ENCODE measurements at regions not wholly inside any gene's neighbourhood (a gene's known extent, or its start where the extent isn't known, plus 50 kb on each side); places are given as distances from the start of the nearest gene placed in this dataset.

DNA sequence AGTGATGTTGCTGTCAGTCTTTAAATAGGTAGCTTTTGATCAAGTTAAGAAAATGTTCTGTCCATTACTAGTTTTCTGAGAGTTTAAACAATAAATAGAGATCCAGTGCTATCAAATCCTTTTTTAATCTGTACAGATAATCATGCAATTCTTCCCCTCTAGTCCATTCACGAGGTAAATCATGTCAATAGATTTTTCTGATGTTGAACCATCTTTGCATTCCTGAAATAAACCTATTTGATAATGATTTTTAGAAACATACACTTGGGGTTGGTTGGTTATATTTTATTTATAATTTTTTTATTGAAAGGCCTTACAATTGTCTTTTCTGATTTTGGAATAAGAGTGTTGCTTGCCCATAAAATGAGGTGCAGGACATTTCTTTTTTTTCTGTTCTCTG is 95.0 kb downstream of the FAM53A start:
- no peaks in the 10 kb centered on the region for H3K36me3 ChIP-seq (ENCODE audit: insufficient read depth, low read length)
- H3K27ac ChIP-seq (ENCODE audit: low read length), result no peak overlapping the region
- ATAC-seq (ENCODE audit: insufficient read depth, low read depth) (no peak), DNase-seq (no peak)
- no peak overlapping the region for H3K4me2 ChIP-seq (ENCODE audit: insufficient read depth, low read length)
- no peak overlapping the region for H3K4me3 ChIP-seq (ENCODE audit: low read depth in 1 of 2, low read length in 2 of 2)
- H4K20me1 ChIP-seq (ENCODE audit: insufficient read depth, low read length), result no peaks in the 10 kb centered on the region
- peaks cover 14% of the 10 kb centered on the region for H3K9me3 ChIP-seq (ENCODE audit: insufficient read depth, low read length, severe bottlenecking)
- H3K79me2 ChIP-seq (ENCODE audit: insufficient read depth, low read length), result no peaks in the 10 kb centered on the region
- H3K9ac ChIP-seq (ENCODE audit: low read depth, low read length), result no peak overlapping the region
- TF ChIP-seq EZH2 (IDR thresholded peaks at IDR 0.05; ENCODE audit: borderline replicate concordance, low read depth, low read length, severe bottlenecking), result no peak
- TF ChIP-seq, protein P1, sequence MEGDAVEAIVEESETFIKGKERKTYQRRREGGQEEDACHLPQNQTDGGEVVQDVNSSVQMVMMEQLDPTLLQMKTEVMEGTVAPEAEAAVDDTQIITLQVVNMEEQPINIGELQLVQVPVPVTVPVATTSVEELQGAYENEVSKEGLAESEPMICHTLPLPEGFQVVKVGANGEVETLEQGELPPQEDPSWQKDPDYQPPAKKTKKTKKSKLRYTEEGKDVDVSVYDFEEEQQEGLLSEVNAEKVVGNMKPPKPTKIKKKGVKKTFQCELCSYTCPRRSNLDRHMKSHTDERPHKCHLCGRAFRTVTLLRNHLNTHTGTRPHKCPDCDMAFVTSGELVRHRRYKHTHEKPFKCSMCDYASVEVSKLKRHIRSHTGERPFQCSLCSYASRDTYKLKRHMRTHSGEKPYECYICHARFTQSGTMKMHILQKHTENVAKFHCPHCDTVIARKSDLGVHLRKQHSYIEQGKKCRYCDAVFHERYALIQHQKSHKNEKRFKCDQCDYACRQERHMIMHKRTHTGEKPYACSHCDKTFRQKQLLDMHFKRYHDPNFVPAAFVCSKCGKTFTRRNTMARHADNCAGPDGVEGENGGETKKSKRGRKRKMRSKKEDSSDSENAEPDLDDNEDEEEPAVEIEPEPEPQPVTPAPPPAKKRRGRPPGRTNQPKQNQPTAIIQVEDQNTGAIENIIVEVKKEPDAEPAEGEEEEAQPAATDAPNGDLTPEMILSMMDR (IDR thresholded peaks at IDR 0.05; ENCODE audit: borderline replicate concordance, extremely low read depth, low read length, poor library complexity, severe bottlenecking), result no peak
- no peak overlapping the region for H2AFZ ChIP-seq (ENCODE audit: low read depth, low read length)
- H3K4me1 ChIP-seq (ENCODE audit: insufficient read depth, low read length), result no peaks in the 10 kb centered on the region
- H3K27me3 ChIP-seq (ENCODE audit: insufficient read depth, low read length, poor library complexity), result no peaks in the 10 kb centered on the region

DNA sequence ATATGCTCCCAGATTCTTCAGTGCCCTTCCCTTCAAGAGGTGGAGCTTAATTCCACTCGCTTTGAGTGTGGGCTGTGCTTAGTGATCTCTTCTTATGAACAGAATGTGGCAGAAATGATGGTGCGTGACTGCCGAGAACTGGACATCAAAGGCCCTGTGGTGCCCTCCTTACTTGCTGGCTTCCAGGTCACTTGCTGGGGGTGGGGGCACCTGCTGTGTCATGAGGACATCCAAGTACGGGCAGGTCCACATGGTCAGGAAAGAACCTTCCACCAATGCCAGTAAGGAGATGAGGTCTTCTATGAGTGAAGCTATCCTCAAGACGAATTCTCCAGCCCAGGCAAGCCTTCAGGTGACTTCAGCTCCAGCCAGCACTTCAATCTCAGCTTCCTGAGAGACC is 95.8 kb downstream of the FAM53A start:
- no peak for ATAC-seq (ENCODE audit: insufficient read depth, low read depth)
- Histone ChIP-seq H3K27ac (ENCODE audit: low read length) (no peak overlapping the region), H3K4me2 (ENCODE audit: insufficient read depth, low read length) (no peak overlapping the region), H2AFZ (ENCODE audit: low read depth, low read length) (no peak overlapping the region), H3K9me3 (ENCODE audit: insufficient read depth, low read length, severe bottlenecking) (peaks cover 14% of the 10 kb centered on the region), H4K20me1 (ENCODE audit: insufficient read depth, low read length) (no peaks in the 10 kb centered on the region), H3K4me1 (ENCODE audit: insufficient read depth, low read length) (no peaks in the 10 kb centered on the region), H3K36me3 (ENCODE audit: insufficient read depth, low read length) (no peaks in the 10 kb centered on the region), H3K27me3 (ENCODE audit: insufficient read depth, low read length, poor library complexity) (no peaks in the 10 kb centered on the region), H3K9ac (ENCODE audit: low read depth, low read length) (no peak overlapping the region), H3K79me2 (ENCODE audit: insufficient read depth, low read length) (no peaks in the 10 kb centered on the region), H3K4me3 (ENCODE audit: low read depth in 1 of 2, low read length in 2 of 2) (no peak overlapping the region)
- TF ChIP-seq, protein P1 (IDR thresholded peaks at IDR 0.05; ENCODE audit: borderline replicate concordance, extremely low read depth, low read length, poor library complexity, severe bottlenecking), result no peak
- TF ChIP-seq EZH2 (IDR thresholded peaks at IDR 0.05; ENCODE audit: borderline replicate concordance, low read depth, low read length, severe bottlenecking), result no peak
- no peak for DNase-seq

DNA sequence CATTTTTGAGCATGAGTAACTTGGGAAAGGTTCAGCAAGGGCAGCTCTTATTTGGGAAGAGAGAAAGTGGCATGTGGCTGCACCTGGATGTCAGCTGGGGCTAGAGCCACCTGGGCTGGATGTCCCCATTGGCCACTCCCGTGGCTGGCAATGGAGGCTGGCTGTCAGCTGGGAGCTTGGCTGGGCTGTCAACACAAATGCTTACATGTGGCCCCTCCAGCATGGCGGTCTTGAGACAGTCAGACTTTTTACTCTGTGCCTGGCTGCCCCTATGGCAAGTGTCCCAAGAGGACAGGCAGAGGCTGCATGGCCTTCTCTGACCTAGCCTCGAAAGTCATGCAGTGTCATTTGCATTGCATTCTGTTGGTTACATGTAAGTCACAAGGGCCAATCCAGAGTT is 99.6 kb downstream of the FAM53A start:
- H3K36me3 ChIP-seq (ENCODE audit: insufficient read depth, low read length), result no peaks in the 10 kb centered on the region
- H2AFZ ChIP-seq (ENCODE audit: low read depth, low read length), result no peak overlapping the region
- TF ChIP-seq, protein P1 (IDR thresholded peaks at IDR 0.05; ENCODE audit: borderline replicate concordance, extremely low read depth, low read length, poor library complexity, severe bottlenecking), result no peak
- no peak for TF ChIP-seq EZH2 (IDR thresholded peaks at IDR 0.05; ENCODE audit: borderline replicate concordance, low read depth, low read length, severe bottlenecking)
- H3K4me2 ChIP-seq (ENCODE audit: insufficient read depth, low read length), result no peak overlapping the region
- H3K9ac ChIP-seq (ENCODE audit: low read depth, low read length), result no peak overlapping the region
- no peak overlapping the region for H3K27ac ChIP-seq (ENCODE audit: low read length)
- ATAC-seq (ENCODE audit: insufficient read depth, low read depth) (no peak), DNase-seq (no peak)
- no peak overlapping the region for H3K4me3 ChIP-seq (ENCODE audit: low read depth in 1 of 2, low read length in 2 of 2)
- H3K79me2 ChIP-seq (ENCODE audit: insufficient read depth, low read length), result no peaks in the 10 kb centered on the region
- H3K9me3 ChIP-seq (ENCODE audit: insufficient read depth, low read length, severe bottlenecking), result peaks cover 2% of the 10 kb centered on the region
- H3K27me3 ChIP-seq (ENCODE audit: insufficient read depth, low read length, poor library complexity), result no peaks in the 10 kb centered on the region
- no peaks in the 10 kb centered on the region for H3K4me1 ChIP-seq (ENCODE audit: insufficient read depth, low read length)
- no peaks in the 10 kb centered on the region for H4K20me1 ChIP-seq (ENCODE audit: insufficient read depth, low read length)

DNA sequence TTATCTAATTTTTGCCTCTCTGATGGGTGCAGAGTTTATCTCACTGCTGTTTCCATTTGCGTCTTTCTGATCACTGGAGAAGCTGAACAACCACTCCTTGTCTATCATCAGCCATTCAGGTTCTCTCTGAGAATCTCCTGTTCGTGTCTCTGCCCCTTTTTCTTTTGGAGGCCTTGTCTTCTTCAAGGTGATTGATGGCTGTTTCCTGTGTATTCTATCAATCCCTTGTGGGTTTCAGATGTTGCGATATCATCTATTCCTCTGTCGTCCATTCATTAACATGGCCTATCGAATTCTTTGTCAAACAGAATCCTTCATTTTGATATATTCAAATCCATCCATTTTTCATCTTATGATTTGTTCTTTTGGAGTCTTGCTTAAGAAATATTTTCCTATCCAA is 100.3 kb downstream of the FAM53A start:
- Histone ChIP-seq H3K36me3 (ENCODE audit: insufficient read depth, low read length) (no peaks in the 10 kb centered on the region), H3K27ac (ENCODE audit: low read length) (no peak overlapping the region), H3K9ac (ENCODE audit: low read depth, low read length) (no peak overlapping the region), H2AFZ (ENCODE audit: low read depth, low read length) (no peak overlapping the region), H3K79me2 (ENCODE audit: insufficient read depth, low read length) (no peaks in the 10 kb centered on the region), H3K9me3 (ENCODE audit: insufficient read depth, low read length, severe bottlenecking) (no peaks in the 10 kb centered on the region), H3K27me3 (ENCODE audit: insufficient read depth, low read length, poor library complexity) (no peaks in the 10 kb centered on the region), H3K4me1 (ENCODE audit: insufficient read depth, low read length) (no peaks in the 10 kb centered on the region), H3K4me2 (ENCODE audit: insufficient read depth, low read length) (no peak overlapping the region), H4K20me1 (ENCODE audit: insufficient read depth, low read length) (no peaks in the 10 kb centered on the region), H3K4me3 (ENCODE audit: low read depth in 1 of 2, low read length in 2 of 2) (no peak overlapping the region)
- no peak for ATAC-seq (ENCODE audit: insufficient read depth, low read depth)
- TF ChIP-seq, protein P1 (IDR thresholded peaks at IDR 0.05; ENCODE audit: borderline replicate concordance, extremely low read depth, low read length, poor library complexity, severe bottlenecking), result no peak
- TF ChIP-seq EZH2 (IDR thresholded peaks at IDR 0.05; ENCODE audit: borderline replicate concordance, low read depth, low read length, severe bottlenecking), result no peak
- DNase-seq, result no peak
